ENCODE measurements at regions not wholly inside any gene's neighbourhood (a gene's known extent, or its start where the extent isn't known, plus 50 kb on each side); places are given as distances from the start of the nearest gene placed in this dataset.
"Not testable (repeated sequence)": the region's sequence is repeated elsewhere in the genome, so short reads cannot be mapped to it uniquely, and the experiment has no call there.

- in situ Hi-C loops (cut with HindIII; ENCODE audit: low sequenced_read_pairs), result no loop called here
- no peak for TF ChIP-seq CTCF (IDR thresholded peaks at IDR 0.05; ENCODE audit: low read depth, low read length, missing control alignments)
- H3K4me3 ChIP-seq (ENCODE audit: low read depth, low read length), result no peak overlapping the region
- no peak for DNase-seq (ENCODE audit: low read depth)
Observed at GRCh38 chr12:83739607-83740006, 1052.9 kb downstream of the TMTC2 start.

- DNase-seq (ENCODE audit: low read depth), result no peak
- no peak overlapping the region for H3K4me3 ChIP-seq (ENCODE audit: low read depth, low read length)
- in situ Hi-C loops (cut with HindIII; ENCODE audit: low sequenced_read_pairs), result no loop called here
- TF ChIP-seq CTCF (IDR thresholded peaks at IDR 0.05; ENCODE audit: low read depth, low read length, missing control alignments), result no peak
Observed at GRCh38 chr12:83710851-83711250, 1024.1 kb downstream of the TMTC2 start.

- TF ChIP-seq CTCF (IDR thresholded peaks at IDR 0.05; ENCODE audit: low read depth, low read length, missing control alignments), result no peak
- DNase-seq (ENCODE audit: low read depth), result no peak
- in situ Hi-C loops (cut with HindIII; ENCODE audit: low sequenced_read_pairs), result no loop called here
- no peak overlapping the region for H3K4me3 ChIP-seq (ENCODE audit: low read depth, low read length)
Observed at GRCh38 chr12:83709899-83710298, 1023.2 kb downstream of the TMTC2 start.

- in situ Hi-C loops (cut with HindIII; ENCODE audit: low sequenced_read_pairs), result no loop called here
- DNase-seq (ENCODE audit: low read depth), result peak; percentile 2
- no peak overlapping the region for H3K4me3 ChIP-seq (ENCODE audit: low read depth, low read length)
- TF ChIP-seq CTCF (IDR thresholded peaks at IDR 0.05; ENCODE audit: low read depth, low read length, missing control alignments), result no peak
Observed at GRCh38 chr12:83700838-83701237, 1014.1 kb downstream of the TMTC2 start.

- H3K4me3 ChIP-seq (ENCODE audit: low read depth, low read length); in situ Hi-C loops (cut with HindIII; ENCODE audit: low sequenced_read_pairs); DNase-seq (ENCODE audit: low read depth): not testable (repeated sequence)
Observed at GRCh38 chr12:83696311-83696710, 1009.6 kb downstream of the TMTC2 start.

GRCh38 chr12:83691730-83692129 lies 1005.0 kb downstream of the TMTC2 start:
- in situ Hi-C loops (cut with HindIII; ENCODE audit: low sequenced_read_pairs), result no loop called here
- no peak for TF ChIP-seq CTCF (IDR thresholded peaks at IDR 0.05; ENCODE audit: low read depth, low read length, missing control alignments)
- no peak for DNase-seq (ENCODE audit: low read depth)
- no peak overlapping the region for H3K4me3 ChIP-seq (ENCODE audit: low read depth, low read length)

- H3K4me3 ChIP-seq (ENCODE audit: low read depth, low read length), result no peak overlapping the region
- in situ Hi-C loops (cut with HindIII; ENCODE audit: low sequenced_read_pairs), result no loop called here
- no peak for DNase-seq (ENCODE audit: low read depth)
- TF ChIP-seq CTCF (IDR thresholded peaks at IDR 0.05; ENCODE audit: low read depth, low read length, missing control alignments), result no peak
Observed at GRCh38 chr12:83690465-83690864, 1003.8 kb downstream of the TMTC2 start.

Data from astrocyte of the cerebellum (primary cell).